Spleen (tissue), 7 donors: ENCODE measurements at regions not wholly inside any gene's neighbourhood (a gene's known extent, or its start where the extent isn't known, plus 50 kb on each side); places are given as distances from the start of the nearest gene placed in this dataset.

Experiments
- POLR2AphosphoS5 ChIP-seq, 3 donors: sonication (generic); formaldehyde crosslinking; IDR thresholded peaks; one replicate each; pipeline ENCODE4 v1.5.1; 2017; ENCODE audit warnings: antibody characterized with exemption in 3 of 3
- TF ChIP-seq, protein P1 (sequence below), 11 experiments: fragments of 200-600 bp in 7 of 11; fragments of 450-650 bp in 4 of 11; sonication (generic) in 4 of 11; IDR thresholded peaks in 8 of 11; conservative IDR thresholded peaks in 3 of 11; 1 replicate in 7 of 11; 2 replicates in 4 of 11; pipeline versions ENCODE4 v1.4.0 to v1.8.0; 2016 to 2021; ENCODE audit warnings: antibody characterized with exemption in 11 of 11, inconsistent platforms in 4 of 11, mild to moderate bottlenecking in 1 of 11
- donor health status: DM: no; HTN: no; CAD: no; lungs with moderate emphysema.
- donor health status: DM: no; HTN: no; CAD: no.
- donor health status: DM: no; HTN: no; CAD: no.

GRCh38 chr2:158912112-158912511 lies 56.3 kb upstream of the TANC1 start:
- TF ChIP-seq, protein P1, sequence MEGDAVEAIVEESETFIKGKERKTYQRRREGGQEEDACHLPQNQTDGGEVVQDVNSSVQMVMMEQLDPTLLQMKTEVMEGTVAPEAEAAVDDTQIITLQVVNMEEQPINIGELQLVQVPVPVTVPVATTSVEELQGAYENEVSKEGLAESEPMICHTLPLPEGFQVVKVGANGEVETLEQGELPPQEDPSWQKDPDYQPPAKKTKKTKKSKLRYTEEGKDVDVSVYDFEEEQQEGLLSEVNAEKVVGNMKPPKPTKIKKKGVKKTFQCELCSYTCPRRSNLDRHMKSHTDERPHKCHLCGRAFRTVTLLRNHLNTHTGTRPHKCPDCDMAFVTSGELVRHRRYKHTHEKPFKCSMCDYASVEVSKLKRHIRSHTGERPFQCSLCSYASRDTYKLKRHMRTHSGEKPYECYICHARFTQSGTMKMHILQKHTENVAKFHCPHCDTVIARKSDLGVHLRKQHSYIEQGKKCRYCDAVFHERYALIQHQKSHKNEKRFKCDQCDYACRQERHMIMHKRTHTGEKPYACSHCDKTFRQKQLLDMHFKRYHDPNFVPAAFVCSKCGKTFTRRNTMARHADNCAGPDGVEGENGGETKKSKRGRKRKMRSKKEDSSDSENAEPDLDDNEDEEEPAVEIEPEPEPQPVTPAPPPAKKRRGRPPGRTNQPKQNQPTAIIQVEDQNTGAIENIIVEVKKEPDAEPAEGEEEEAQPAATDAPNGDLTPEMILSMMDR (IDR thresholded peaks at IDR 0.05 in 8 of 11, conservative IDR thresholded peaks at IDR 0.05 in 3 of 11), result no peak
- no peak for TF ChIP-seq POLR2AphosphoS5 (IDR thresholded peaks at IDR 0.05)
